Activated T-helper 17 cell treated with anti-CD3 and anti-CD28 coated beads, Interleukin-2, amount 50 U/mL, for 72 hours (primary cell): ENCODE measurements at regions not wholly inside any gene's neighbourhood (a gene's known extent, or its start where the extent isn't known, plus 50 kb on each side); places are given as distances from the start of the nearest gene placed in this dataset.
"Not testable (repeated sequence)": the region's sequence is repeated elsewhere in the genome, so short reads cannot be mapped to it uniquely, and the experiment has no call there.

Experiments
- ATAC-seq: fragments of 150-1000 bp; cut with Tn5 transposase; replicated peaks from 2 replicates; pipeline ENCODE4 v1.10.0; 2021; ENCODE audit warnings: mild to moderate bottlenecking, moderate library complexity
- H3K27ac Mint-ChIP-seq: one replicate; pipeline ENCODE4 v1.8.0; 2022; ENCODE audit warnings: mixed read lengths
- H3K27me3 Mint-ChIP-seq: one replicate; pipeline ENCODE4 v1.8.0; 2022; ENCODE audit warnings: mixed read lengths
- H3K36me3 Mint-ChIP-seq: one replicate; pipeline ENCODE4 v1.8.0; 2022; ENCODE audit warnings: low read depth, mild to moderate bottlenecking, mixed read lengths
- H3K4me1 Mint-ChIP-seq: one replicate; pipeline ENCODE4 v1.8.0; 2022; ENCODE audit warnings: mixed read lengths
- H3K4me3 Mint-ChIP-seq: one replicate; pipeline ENCODE4 v1.8.0; 2022; ENCODE audit warnings: mild to moderate bottlenecking, mixed read lengths
- H3K9me3 Mint-ChIP-seq: one replicate; pipeline ENCODE4 v1.8.0; 2022; ENCODE audit warnings: mixed read lengths

DNA sequence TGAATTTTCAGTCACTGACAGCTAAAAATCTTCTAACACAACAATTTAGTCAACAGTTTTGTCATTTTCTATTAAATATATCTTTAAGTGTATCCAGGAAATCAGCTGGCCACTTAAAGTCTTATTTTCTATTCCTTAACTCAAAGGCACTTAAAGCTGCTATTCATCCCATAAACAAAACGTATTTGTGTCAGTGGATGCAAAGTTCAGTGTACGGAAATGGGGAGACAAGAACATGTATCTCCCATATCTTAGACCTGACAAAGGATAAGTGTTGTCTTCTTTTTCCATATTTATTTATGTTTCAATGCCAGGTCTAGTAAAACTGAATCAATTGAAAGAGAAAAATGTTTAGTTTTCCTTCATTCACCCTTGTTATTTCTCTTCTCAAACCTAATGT, 409.8 kb upstream of the KLHL1 start:
- ATAC-seq = no peak
- H3K4me3 Mint-ChIP-seq = no peak overlapping the region
- no peaks in the 10 kb centered on the region for H3K4me1 Mint-ChIP-seq
- no peaks in the 10 kb centered on the region for H3K27me3 Mint-ChIP-seq
- no peaks in the 10 kb centered on the region for H3K36me3 Mint-ChIP-seq
- H3K9me3 Mint-ChIP-seq = no peaks in the 10 kb centered on the region
- H3K27ac Mint-ChIP-seq = no peak overlapping the region

DNA sequence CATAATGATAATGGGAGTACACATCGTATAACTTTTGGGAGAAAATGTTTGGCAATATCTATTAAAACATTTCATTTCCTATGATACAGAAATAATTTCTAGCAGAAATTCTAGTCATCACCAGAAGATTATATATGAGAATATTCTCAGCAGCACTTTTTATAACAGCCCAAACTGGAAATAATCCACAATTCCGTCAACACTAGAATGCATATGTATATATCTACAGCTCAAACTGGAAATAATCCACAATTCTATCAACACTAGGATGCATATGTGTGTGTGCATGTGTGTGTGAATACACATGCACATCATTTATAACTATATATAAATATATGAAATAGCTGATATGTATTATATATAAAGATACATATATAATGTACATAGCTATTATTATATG, 408.0 kb upstream of the KLHL1 start:
- H3K4me1 Mint-ChIP-seq = no peaks in the 10 kb centered on the region
- H3K36me3 Mint-ChIP-seq = no peaks in the 10 kb centered on the region
- H3K27ac Mint-ChIP-seq = no peak overlapping the region
- ATAC-seq = no peak
- H3K4me3 Mint-ChIP-seq = no peak overlapping the region
- H3K27me3 Mint-ChIP-seq = no peaks in the 10 kb centered on the region
- H3K9me3 Mint-ChIP-seq = no peaks in the 10 kb centered on the region

GRCh38 chr13:70511861-70512417, 403.7 kb upstream of the KLHL1 start:
- not testable (repeated sequence) for H3K36me3 Mint-ChIP-seq, ATAC-seq, H3K27me3 Mint-ChIP-seq, H3K9me3 Mint-ChIP-seq, H3K4me1 Mint-ChIP-seq, H3K27ac Mint-ChIP-seq, H3K4me3 Mint-ChIP-seq

DNA sequence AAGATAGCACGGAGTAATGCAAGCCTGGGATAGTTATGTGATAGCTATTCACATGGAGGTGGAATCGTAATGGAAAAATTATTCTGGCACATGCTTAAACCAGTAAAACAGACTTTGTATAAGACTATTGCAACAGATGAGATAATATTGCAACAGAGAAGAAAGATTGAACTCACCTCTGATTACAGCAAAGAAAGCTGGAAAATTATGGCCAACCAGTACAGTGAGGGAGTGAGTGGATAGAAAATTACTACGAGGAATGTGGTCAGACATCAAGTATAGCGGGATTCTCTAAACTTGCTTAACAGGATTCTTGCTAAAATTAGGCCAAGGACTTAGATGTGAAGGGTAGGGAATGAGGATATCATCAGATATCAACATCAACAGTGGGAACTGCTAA, 397.6 kb upstream of the KLHL1 start:
- H3K27me3 Mint-ChIP-seq = no peaks in the 10 kb centered on the region
- ATAC-seq = no peak
- H3K4me1 Mint-ChIP-seq = no peaks in the 10 kb centered on the region
- no peaks in the 10 kb centered on the region for H3K36me3 Mint-ChIP-seq
- H3K9me3 Mint-ChIP-seq = peaks cover 12% of the 10 kb centered on the region
- H3K4me3 Mint-ChIP-seq = no peak overlapping the region
- no peak overlapping the region for H3K27ac Mint-ChIP-seq

DNA sequence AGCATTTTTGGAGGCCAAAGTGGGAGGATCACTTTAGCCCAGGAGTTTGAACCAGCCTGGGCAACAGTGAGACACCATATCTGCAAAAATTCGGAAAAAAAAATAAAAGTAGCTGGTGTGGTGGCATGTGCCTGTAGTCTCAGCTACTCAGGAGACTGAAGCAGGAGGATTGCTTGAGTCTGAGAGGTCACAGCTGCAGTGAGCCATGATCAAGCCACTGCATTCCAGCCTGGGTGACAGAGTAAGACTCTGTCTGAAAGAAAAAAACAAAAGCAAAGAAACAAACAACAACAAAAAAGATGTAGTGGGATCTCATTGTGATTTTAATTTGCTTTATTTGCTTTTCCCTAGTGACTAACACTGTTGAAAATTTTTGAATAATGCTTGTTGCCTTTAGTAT, 394.7 kb upstream of the KLHL1 start:
- Mint-ChIP-seq H3K4me1 (no peaks in the 10 kb centered on the region), H3K27ac (no peak overlapping the region), H3K27me3 (no peaks in the 10 kb centered on the region), H3K36me3 (no peaks in the 10 kb centered on the region), H3K9me3 (peaks cover 12% of the 10 kb centered on the region), H3K4me3 (no peak overlapping the region)
- no peak for ATAC-seq

- Mint-ChIP-seq H3K9me3 (peaks cover 12% of the 10 kb centered on the region), H3K36me3 (no peaks in the 10 kb centered on the region), H3K27me3 (no peaks in the 10 kb centered on the region), H3K4me1 (no peaks in the 10 kb centered on the region), H3K27ac (no peak overlapping the region), H3K4me3 (no peak overlapping the region)
- no peak for ATAC-seq
Measured at GRCh38 chr13:70490320-70490935, 382.2 kb upstream of the KLHL1 start.

- no peaks in the 10 kb centered on the region for H3K36me3 Mint-ChIP-seq
- peaks cover 6% of the 10 kb centered on the region for H3K9me3 Mint-ChIP-seq
- H3K4me3 Mint-ChIP-seq = no peak overlapping the region
- no peak for ATAC-seq
- H3K27me3 Mint-ChIP-seq = no peaks in the 10 kb centered on the region
- H3K4me1 Mint-ChIP-seq = no peaks in the 10 kb centered on the region
- no peak overlapping the region for H3K27ac Mint-ChIP-seq
Measured at GRCh38 chr13:70484931-70485330, 376.7 kb upstream of the KLHL1 start.

DNA sequence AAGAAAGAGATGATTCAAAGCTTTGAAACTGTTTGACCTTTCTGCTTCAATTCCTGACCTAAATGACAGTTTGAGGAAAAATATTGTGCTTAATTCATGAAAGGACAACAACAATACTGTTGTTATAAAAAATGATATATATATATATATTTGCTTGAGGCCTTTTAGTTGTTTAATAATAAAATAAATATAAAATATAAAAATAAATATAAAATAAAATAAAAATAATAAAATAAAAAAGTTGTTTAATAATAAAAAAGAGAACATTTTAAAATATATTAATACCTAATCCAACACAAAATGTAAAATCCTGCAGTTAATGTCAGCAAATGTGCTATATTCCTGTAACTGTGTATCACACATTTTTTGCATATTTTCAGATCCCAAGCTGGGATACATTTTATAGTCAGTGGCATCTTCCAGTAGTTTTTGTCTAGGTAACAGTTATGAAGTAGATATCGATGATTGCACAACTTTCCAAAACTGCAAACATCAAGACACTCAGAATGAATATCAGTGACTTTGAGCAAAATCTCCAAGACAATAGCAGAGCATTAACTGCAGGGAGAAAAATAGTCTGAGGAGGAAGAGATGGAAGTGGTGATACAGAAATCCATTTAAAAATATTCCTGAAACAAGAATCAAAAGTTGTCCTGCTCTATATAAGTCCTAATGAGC, 375.5 kb upstream of the KLHL1 start:
- peaks cover under 1% of the 10 kb centered on the region for H3K9me3 Mint-ChIP-seq
- ATAC-seq = no peak
- H3K27ac Mint-ChIP-seq = no peak overlapping the region
- no peaks in the 10 kb centered on the region for H3K27me3 Mint-ChIP-seq
- no peaks in the 10 kb centered on the region for H3K4me1 Mint-ChIP-seq
- H3K36me3 Mint-ChIP-seq = no peaks in the 10 kb centered on the region
- no peak overlapping the region for H3K4me3 Mint-ChIP-seq

DNA sequence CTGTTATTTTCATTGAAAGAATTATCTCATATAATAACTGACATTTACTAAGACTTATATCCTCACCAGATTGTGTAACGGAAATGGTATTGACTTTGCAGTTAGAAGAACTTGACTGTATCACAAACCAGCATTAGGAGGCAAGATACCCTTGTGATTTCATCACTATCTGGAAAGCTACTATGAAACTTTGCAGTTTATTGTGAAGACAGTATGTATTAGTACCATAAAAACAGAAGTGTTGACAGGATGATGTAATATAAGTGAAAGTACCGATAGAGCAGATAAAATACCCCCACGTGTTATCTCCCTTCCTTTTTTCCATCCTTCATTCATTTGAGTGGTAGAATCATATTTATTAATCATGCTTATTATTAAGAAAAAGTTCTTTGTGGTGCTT, 365.7 kb upstream of the KLHL1 start:
- ATAC-seq = no peak
- no peak overlapping the region for H3K27ac Mint-ChIP-seq
- no peaks in the 10 kb centered on the region for H3K27me3 Mint-ChIP-seq
- H3K4me3 Mint-ChIP-seq = no peak overlapping the region
- H3K9me3 Mint-ChIP-seq = peaks cover 4% of the 10 kb centered on the region
- no peaks in the 10 kb centered on the region for H3K4me1 Mint-ChIP-seq
- H3K36me3 Mint-ChIP-seq = no peaks in the 10 kb centered on the region

- no peaks in the 10 kb centered on the region for H3K36me3 Mint-ChIP-seq
- H3K27ac Mint-ChIP-seq = no peak overlapping the region
- H3K27me3 Mint-ChIP-seq = no peaks in the 10 kb centered on the region
- H3K4me1 Mint-ChIP-seq = no peaks in the 10 kb centered on the region
- no peak for ATAC-seq
- no peak overlapping the region for H3K4me3 Mint-ChIP-seq
- H3K9me3 Mint-ChIP-seq = peaks cover 2% of the 10 kb centered on the region
Measured at GRCh38 chr13:70469077-70469476, 360.8 kb upstream of the KLHL1 start.

DNA sequence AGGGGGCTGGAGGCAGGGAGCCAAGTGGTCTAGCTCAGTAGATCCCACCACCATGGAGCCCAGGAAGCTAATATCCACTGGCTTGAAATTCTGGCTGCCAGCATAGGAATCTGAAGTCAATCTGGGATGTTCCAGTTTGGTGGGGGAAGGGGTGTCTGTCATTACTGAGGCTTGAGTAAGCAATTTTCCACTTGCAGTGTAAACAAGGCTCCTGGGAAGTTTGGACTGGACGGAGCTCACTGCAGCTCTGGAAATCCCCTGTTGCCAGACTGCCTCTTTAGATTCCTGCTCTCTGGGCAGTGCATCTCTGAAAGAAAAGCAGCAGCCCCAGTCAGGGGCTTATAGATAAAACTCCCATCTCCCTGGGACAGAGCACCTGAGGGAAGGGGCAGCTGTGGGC, 349.2 kb upstream of the KLHL1 start:
- H3K4me3 Mint-ChIP-seq = no peak overlapping the region

DNA sequence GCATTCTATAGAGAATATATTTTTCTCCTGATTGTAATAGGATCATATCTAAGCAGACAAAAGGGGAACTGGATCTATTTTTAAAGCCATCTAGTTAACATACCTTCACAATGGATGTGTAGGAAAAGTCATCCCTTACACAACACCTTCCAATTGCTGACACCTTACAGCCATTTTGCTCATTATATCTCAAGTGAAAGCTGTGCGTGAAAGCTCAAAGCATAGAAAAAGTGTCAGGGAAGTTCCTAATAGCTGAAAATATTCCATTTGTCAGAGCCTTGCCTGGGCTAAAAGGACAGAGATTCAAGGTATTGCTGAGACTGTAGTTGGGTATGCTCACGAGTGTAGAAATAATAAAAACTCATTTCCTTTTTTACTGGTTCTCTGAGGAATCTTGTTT, 340.6 kb upstream of the KLHL1 start:
- Mint-ChIP-seq H3K4me1 (no peaks in the 10 kb centered on the region), H3K36me3 (no peaks in the 10 kb centered on the region), H3K9me3 (peaks cover 4% of the 10 kb centered on the region), H3K27me3 (no peaks in the 10 kb centered on the region), H3K27ac (no peak overlapping the region), H3K4me3 (no peak overlapping the region)
- no peak for ATAC-seq

More for the DNA sequence above, 349.2 kb upstream of the KLHL1 start:
- no peaks in the 10 kb centered on the region for H3K4me1 Mint-ChIP-seq
- H3K9me3 Mint-ChIP-seq = peaks cover 14% of the 10 kb centered on the region
- no peaks in the 10 kb centered on the region for H3K27me3 Mint-ChIP-seq
- H3K36me3 Mint-ChIP-seq = no peaks in the 10 kb centered on the region
- H3K27ac Mint-ChIP-seq = no peak overlapping the region
- no peak for ATAC-seq

- Mint-ChIP-seq H3K4me3 (no peak overlapping the region), H3K36me3 (no peaks in the 10 kb centered on the region), H3K4me1 (no peaks in the 10 kb centered on the region), H3K27ac (no peak overlapping the region), H3K9me3 (peaks cover under 1% of the 10 kb centered on the region), H3K27me3 (no peaks in the 10 kb centered on the region)
- no peak for ATAC-seq
Measured at GRCh38 chr13:70432276-70432805, 324.1 kb upstream of the KLHL1 start.

DNA sequence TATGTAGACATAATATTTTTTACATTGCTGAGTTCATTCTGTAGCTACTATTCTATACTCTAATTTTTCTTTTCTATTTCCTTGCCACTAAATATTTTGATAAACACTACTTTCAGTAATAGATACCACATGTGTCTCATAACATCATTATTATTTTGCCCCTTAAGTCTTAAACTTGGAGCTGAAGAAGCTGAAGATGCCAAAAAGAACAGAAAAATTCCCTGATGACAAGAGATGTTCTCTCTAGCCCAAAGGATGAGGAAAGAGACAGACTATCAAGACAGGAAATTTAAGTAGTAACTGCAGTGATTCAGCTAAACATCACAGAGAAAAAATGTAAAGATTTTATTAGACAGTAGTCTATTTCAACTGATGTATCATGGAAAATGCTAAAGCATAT, 322.0 kb upstream of the KLHL1 start:
- no peaks in the 10 kb centered on the region for H3K4me1 Mint-ChIP-seq
- no peak for ATAC-seq
- H3K27me3 Mint-ChIP-seq = no peaks in the 10 kb centered on the region
- H3K27ac Mint-ChIP-seq = no peak overlapping the region
- H3K36me3 Mint-ChIP-seq = no peaks in the 10 kb centered on the region
- H3K9me3 Mint-ChIP-seq = no peaks in the 10 kb centered on the region
- no peak overlapping the region for H3K4me3 Mint-ChIP-seq

- Mint-ChIP-seq H3K4me1 (no peaks in the 10 kb centered on the region), H3K27ac (no peak overlapping the region), H3K9me3 (peaks cover 4% of the 10 kb centered on the region), H3K27me3 (no peaks in the 10 kb centered on the region), H3K36me3 (no peaks in the 10 kb centered on the region), H3K4me3 (no peak overlapping the region)
- no peak for ATAC-seq
Measured at GRCh38 chr13:70424928-70425327, 316.7 kb upstream of the KLHL1 start.
